Transverse colon (tissue), 4 donors: ENCODE measurements at regions not wholly inside any gene's neighbourhood (a gene's known extent, or its start where the extent isn't known, plus 50 kb on each side); places are given as distances from the start of the nearest gene placed in this dataset.
"Not testable (repeated sequence)": the region's sequence is repeated elsewhere in the genome, so short reads cannot be mapped to it uniquely, and the experiment has no call there.

Source experiments
- DNase-seq: peaks from one replicate; pipeline ENCODE4 v3.0.0-alpha.2; 2019
- H3K27ac ChIP-seq, 4 donors: fragments of 200-600 bp; sonication (generic); 2 replicates each; pipeline ENCODE4 v1.5.1; 2016 to 2018; ENCODE audit warnings: inconsistent platforms in 4 of 4
- H3K27me3 ChIP-seq: fragments of 200-600 bp; sonication (generic); 2 replicates; pipeline ENCODE4 v1.5.1; 2017; ENCODE audit warnings: inconsistent platforms
- H3K36me3 ChIP-seq, 4 donors: fragments of 200-600 bp; sonication (generic); 2 replicates each; pipeline ENCODE4 v1.5.1; 2017 to 2019; ENCODE audit warnings: inconsistent platforms in 4 of 4
- H3K4me1 ChIP-seq, 4 donors: fragments of 200-600 bp; sonication (generic); 2 replicates each; pipeline ENCODE4 v1.5.1; 2017 to 2020; ENCODE audit warnings: inconsistent platforms in 4 of 4
- H3K4me3 ChIP-seq, 4 donors: fragments of 200-600 bp; sonication (generic); 1 replicate in 1 of 4; 2 replicates in 3 of 4; pipeline versions ENCODE4 v1.5.1 to v1.6.1; 2017 to 2019; ENCODE audit warnings: inconsistent platforms in 4 of 4
- H3K9me3 ChIP-seq, 2 donors: fragments of 200-600 bp; sonication (generic); 2 replicates each; pipeline ENCODE4 v1.5.1; 2017 to 2019; ENCODE audit warnings: inconsistent platforms in 2 of 2
- EP300 ChIP-seq: sonication (generic); formaldehyde crosslinking; IDR thresholded peaks from one replicate; pipeline ENCODE4 v1.6.1; 2017; ENCODE audit warnings: antibody characterized with exemption, low read depth
- POLR2A ChIP-seq: fragments of 450-650 bp; IDR thresholded peaks from one replicate; pipeline ENCODE4 v1.6.1; 2016; ENCODE audit warnings: antibody characterized with exemption, mild to moderate bottlenecking, moderate library complexity
- POLR2AphosphoS5 ChIP-seq, 3 donors: sonication (generic); formaldehyde crosslinking; IDR thresholded peaks; one replicate each; pipeline ENCODE4 v1.6.1; 2016; ENCODE audit warnings: antibody characterized with exemption in 3 of 3
- WGBS, 2 donors: methylation state at CpG; one replicate each; pipeline ENCODE4 v1.1.5; 2018; ENCODE audit warnings: low coverage in 1 of 2; 5-methylcytosine and 5-hydroxymethylcytosine counted together
- in situ Hi-C, 4 donors: fragments of 200-750 bp; cut with MboI; loops; one replicate each; pipeline versions ENCODE4 v1.15.0 to v1.15.1; 2017; ENCODE audit warnings: low sequenced_read_pairs in 3 of 4, low pct_ligation_motif_present in 1 of 4, low pct_unique_long_range_greater_than_20kb in 1 of 4
- intact Hi-C: fragments of 100-400 bp; cut with DNase I; formaldehyde crosslinking; loops from one replicate; pipeline ENCODE4 v1.15.1; 2023; ENCODE audit warnings: low total_unique reads
- TF ChIP-seq, protein P1 (sequence below), 5 experiments: fragments of 200-600 bp in 3 of 5; fragments of 450-650 bp in 2 of 5; sonication (generic) in 3 of 5; IDR thresholded peaks; 1 replicate in 2 of 5; 2 replicates in 3 of 5; pipeline ENCODE4 v1.5.1; 2016 to 2017; ENCODE audit warnings: antibody characterized with exemption in 5 of 5, inconsistent platforms in 3 of 5, mild to moderate bottlenecking in 2 of 5, moderate library complexity in 1 of 5

DNA sequence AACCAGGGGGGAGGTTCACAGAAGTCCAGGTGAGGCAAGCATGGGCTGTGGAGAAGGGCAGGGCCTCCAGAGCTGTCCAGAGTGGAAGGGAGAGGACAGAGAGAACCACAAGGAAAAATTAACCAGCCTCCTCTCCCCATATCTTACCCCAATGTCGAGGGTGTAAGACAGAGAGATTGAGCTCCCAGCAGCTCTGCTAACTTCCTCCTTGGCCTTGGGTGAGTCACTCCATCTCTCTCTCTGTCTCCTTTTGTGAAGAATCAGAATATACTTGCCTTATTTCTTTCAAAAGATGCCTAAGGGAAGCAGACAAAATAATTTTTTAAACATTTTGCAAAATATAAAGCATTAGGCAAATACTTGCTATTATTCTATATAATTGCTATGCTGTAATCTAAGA lies 58.3 kb upstream of the IYD start:
- TF ChIP-seq, protein P1, sequence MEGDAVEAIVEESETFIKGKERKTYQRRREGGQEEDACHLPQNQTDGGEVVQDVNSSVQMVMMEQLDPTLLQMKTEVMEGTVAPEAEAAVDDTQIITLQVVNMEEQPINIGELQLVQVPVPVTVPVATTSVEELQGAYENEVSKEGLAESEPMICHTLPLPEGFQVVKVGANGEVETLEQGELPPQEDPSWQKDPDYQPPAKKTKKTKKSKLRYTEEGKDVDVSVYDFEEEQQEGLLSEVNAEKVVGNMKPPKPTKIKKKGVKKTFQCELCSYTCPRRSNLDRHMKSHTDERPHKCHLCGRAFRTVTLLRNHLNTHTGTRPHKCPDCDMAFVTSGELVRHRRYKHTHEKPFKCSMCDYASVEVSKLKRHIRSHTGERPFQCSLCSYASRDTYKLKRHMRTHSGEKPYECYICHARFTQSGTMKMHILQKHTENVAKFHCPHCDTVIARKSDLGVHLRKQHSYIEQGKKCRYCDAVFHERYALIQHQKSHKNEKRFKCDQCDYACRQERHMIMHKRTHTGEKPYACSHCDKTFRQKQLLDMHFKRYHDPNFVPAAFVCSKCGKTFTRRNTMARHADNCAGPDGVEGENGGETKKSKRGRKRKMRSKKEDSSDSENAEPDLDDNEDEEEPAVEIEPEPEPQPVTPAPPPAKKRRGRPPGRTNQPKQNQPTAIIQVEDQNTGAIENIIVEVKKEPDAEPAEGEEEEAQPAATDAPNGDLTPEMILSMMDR (IDR thresholded peaks at IDR 0.05): no peak
- no peak for TF ChIP-seq POLR2A
- TF ChIP-seq EP300: no peak
- no peak for TF ChIP-seq POLR2AphosphoS5 (IDR thresholded peaks at IDR 0.05)
- in situ Hi-C loops (no loop called here), intact Hi-C loops (no loop called here)
- no peak overlapping the region for H3K27ac ChIP-seq
- no peaks in the 10 kb centered on the region for H3K9me3 ChIP-seq
- no peaks in the 10 kb centered on the region for H3K4me1 ChIP-seq
- no peak for DNase-seq
- no peak overlapping the region for H3K4me3 ChIP-seq
- WGBS, 2 donors: 67% methylated on average over 1 of the region's 1 CpG; no CpG with 5 or more reads in 1 of the 2 donors
- H3K36me3 ChIP-seq: no peaks in the 10 kb centered on the region
- no peaks in the 10 kb centered on the region for H3K27me3 ChIP-seq

DNA sequence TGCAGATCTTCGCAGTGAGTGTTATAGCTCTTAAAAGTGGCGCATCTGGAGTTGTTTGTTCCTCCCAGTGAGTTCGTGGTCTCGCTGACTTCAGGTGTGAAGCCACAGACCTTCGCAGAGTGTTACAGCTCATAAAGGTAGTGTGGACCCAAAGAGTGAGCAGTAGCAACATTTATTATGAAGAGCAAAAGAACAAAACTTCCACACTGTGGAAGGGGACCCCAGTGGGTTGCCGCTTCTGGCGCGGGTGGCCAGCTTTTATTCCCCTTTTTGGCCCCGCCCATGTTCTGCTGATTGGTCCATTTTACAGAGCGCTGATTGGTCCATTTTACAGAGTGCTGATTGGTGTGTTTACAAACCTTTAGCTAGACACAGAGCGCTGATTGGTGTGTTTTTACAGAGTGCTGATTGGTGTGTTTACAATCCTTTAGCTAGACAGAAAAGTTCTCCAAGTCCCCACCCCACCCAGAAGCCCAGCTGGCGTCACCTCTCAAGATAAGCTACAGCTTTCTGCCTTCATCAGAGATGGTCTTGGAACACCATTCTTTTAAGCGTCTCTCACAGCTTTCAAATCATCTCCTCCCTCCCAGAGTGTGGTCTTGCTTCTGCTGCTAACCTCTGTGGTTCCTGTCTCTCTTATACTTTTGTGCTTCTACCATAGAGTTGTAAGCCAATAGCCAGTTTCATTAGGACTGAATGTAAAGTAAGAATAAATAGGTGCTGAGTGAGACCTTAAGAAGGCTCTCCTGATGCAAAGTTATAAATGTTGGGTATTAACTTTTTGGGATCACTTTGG lies 57.5 kb upstream of the IYD start:
- in situ Hi-C loops, DNase-seq, H3K36me3 ChIP-seq, H3K9me3 ChIP-seq, H3K27me3 ChIP-seq, intact Hi-C loops, H3K4me1 ChIP-seq, H3K4me3 ChIP-seq, H3K27ac ChIP-seq: not testable (repeated sequence)
- 80 to 83% methylated on average over 6 to 13 of the region's 13 CpGs for WGBS, 2 donors

DNA sequence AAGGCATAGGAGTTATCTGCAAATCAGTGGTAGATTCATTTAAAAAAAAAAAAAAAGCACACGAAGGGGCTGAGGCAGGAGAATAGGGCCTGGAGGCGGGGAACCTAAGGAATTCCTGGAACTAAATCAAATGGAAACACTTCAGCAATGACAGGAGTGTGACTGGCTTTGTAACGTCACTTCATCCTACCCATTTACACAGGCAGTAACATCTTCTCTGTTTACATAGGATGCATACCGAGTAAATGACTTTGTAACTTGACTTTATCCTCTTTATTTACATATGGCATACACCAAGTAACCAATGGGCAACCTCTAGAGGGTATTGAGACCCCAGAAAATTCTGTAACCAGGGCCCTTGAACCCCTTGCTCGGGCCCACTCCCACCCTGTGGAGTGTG lies 56.4 kb upstream of the IYD start:
- H3K27ac ChIP-seq: no peak overlapping the region
- no peak overlapping the region for H3K4me3 ChIP-seq
- intact Hi-C loops (no loop called here), in situ Hi-C loops (no loop called here)
- TF ChIP-seq POLR2A (no peak), POLR2AphosphoS5 (IDR thresholded peaks at IDR 0.05) (no peak), EP300 (no peak)
- TF ChIP-seq, protein P1 (IDR thresholded peaks at IDR 0.05): no peak
- H3K4me1 ChIP-seq: no peaks in the 10 kb centered on the region
- no peak for DNase-seq
- H3K36me3 ChIP-seq: no peaks in the 10 kb centered on the region
- no peaks in the 10 kb centered on the region for H3K9me3 ChIP-seq
- H3K27me3 ChIP-seq: no peaks in the 10 kb centered on the region
- 68 to 73% methylated on average over 2 to 5 of the region's 5 CpGs for WGBS, 2 donors

DNA sequence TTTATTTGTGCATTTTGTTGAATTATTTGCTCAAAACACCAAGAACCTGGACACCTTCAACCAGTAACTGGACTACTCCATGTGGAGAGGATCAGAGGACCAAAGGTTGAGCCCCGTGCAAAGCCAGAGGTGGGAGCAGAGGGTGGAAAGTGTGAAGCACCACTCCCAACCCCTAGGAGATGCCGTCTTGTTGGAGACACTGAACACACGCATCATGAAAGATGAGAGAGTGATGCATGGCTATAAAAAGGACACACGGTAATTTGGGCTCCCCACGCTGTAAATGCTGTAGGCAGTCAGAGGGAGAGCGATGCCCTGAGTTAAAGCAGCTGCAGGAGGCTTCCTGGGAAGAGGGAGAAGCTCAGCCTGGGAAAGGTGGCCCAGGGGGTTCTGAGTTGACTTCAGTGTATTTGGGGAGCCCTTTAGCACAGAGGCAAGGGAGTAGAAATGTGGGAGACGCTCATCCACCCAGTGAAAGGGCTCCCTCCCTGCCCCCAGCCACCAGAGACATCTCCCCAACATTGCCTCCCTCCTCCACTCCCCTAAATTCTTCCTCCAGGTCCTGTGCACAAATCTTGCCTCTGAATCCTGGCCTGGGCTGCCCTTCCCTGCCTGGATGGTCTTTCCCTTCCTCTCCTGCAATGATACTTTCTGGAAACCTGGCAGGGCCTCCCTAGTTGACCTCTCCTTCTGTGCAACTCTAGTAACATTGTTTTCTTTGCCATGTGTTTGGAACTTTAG lies 55.8 kb upstream of the IYD start:
- DNase-seq: no peak
- Histone ChIP-seq H3K36me3 (no peaks in the 10 kb centered on the region), H3K4me3 (no peak overlapping the region), H3K9me3 (no peaks in the 10 kb centered on the region), H3K27me3 (no peaks in the 10 kb centered on the region), H3K4me1 (no peaks in the 10 kb centered on the region), H3K27ac (no peak overlapping the region)
- no peak for TF ChIP-seq EP300
- no peak for TF ChIP-seq POLR2A
- no peak for TF ChIP-seq POLR2AphosphoS5 (IDR thresholded peaks at IDR 0.05)
- TF ChIP-seq, protein P1 (IDR thresholded peaks at IDR 0.05): no peak
- intact Hi-C loops (no loop called here), in situ Hi-C loops (no loop called here)
- 88% methylated on average over 7 of the region's 7 CpGs; no CpG with 5 or more reads in 1 of the 2 donors for WGBS, 2 donors
